H9 (cell line): ENCODE measurements at regions not wholly inside any gene's neighbourhood (a gene's known extent, or its start where the extent isn't known, plus 50 kb on each side); places are given as distances from the start of the nearest gene placed in this dataset.

Experiments used
- DNase-seq: peaks from one replicate; pipeline ENCODE4 v3.0.0-alpha.2; 2017
- H2AFZ ChIP-seq: one replicate; pipeline ENCODE4 v1.6.1; 2013; ENCODE audit warnings: mild to moderate bottlenecking, low read length, control low read depth, moderate library complexity
- H2AK5ac ChIP-seq: 2 replicates; pipeline ENCODE4 v1.6.1; 2013; ENCODE audit warnings: low read length, control low read depth, mixed read lengths; ENCODE audit not compliant: insufficient read length
- H2BK120ac ChIP-seq: one replicate; pipeline ENCODE4 v1.6.1; 2013; ENCODE audit warnings: low read depth, mild to moderate bottlenecking, low read length, control low read depth, inconsistent platforms; ENCODE audit not compliant: poor library complexity, severe bottlenecking
- H2BK12ac ChIP-seq: 2 replicates; pipeline ENCODE4 v1.6.1; 2013; ENCODE audit warnings: low read length, control low read depth, mixed read lengths, low read depth; ENCODE audit not compliant: insufficient read length
- H2BK15ac ChIP-seq: 2 replicates; pipeline ENCODE4 v1.6.1; 2013; ENCODE audit warnings: low read depth, low read length, control low read depth
- H2BK20ac ChIP-seq: one replicate; pipeline ENCODE4 v1.6.1; 2013; ENCODE audit warnings: low read depth, mild to moderate bottlenecking, low read length, control low read depth, inconsistent platforms; ENCODE audit not compliant: poor library complexity, severe bottlenecking
- H2BK5ac ChIP-seq: 2 replicates; pipeline ENCODE4 v1.6.1; 2013; ENCODE audit warnings: low read length, control low read depth, mixed read lengths; ENCODE audit not compliant: insufficient read length
- H3K14ac ChIP-seq: 2 replicates; pipeline ENCODE4 v1.6.1; 2013; ENCODE audit warnings: low read length, control low read depth; ENCODE audit not compliant: insufficient read depth
- H3K18ac ChIP-seq: 2 replicates; pipeline ENCODE4 v1.6.1; 2013; ENCODE audit warnings: low read depth, mild to moderate bottlenecking, mixed read lengths, low read length, control low read depth; ENCODE audit not compliant: insufficient read length
- H3K23ac ChIP-seq: 2 replicates; pipeline ENCODE4 v1.6.1; 2013; ENCODE audit warnings: low read length, control low read depth, mixed read lengths, low read depth; ENCODE audit not compliant: insufficient read length
- H3K23me2 ChIP-seq: 2 replicates; pipeline ENCODE4 v1.6.1; 2013; ENCODE audit warnings: low read depth, mild to moderate bottlenecking, mixed read lengths, low read length, control low read depth; ENCODE audit not compliant: insufficient read length, poor library complexity, severe bottlenecking
- H3K27ac ChIP-seq: 2 replicates; pipeline ENCODE4 v1.5.1; 2013; ENCODE audit warnings: low read length, control low read depth, mixed read lengths, low read depth; ENCODE audit not compliant: insufficient read length
- H3K27me3 ChIP-seq: 2 replicates; pipeline ENCODE4 v1.6.1; 2013; ENCODE audit warnings: low read length, control low read depth, inconsistent platforms; ENCODE audit not compliant: insufficient read depth
- H3K4ac ChIP-seq: 2 replicates; pipeline ENCODE4 v1.6.1; 2013; ENCODE audit warnings: low read depth, mild to moderate bottlenecking, control low read depth, inconsistent platforms, low read length, moderate library complexity
- H3K4me1 ChIP-seq: 2 replicates; pipeline ENCODE4 v1.6.1; 2013; ENCODE audit warnings: low read length, control low read depth, inconsistent platforms; ENCODE audit not compliant: insufficient read depth
- H3K4me2 ChIP-seq: 2 replicates; pipeline ENCODE4 v1.6.1; 2013; ENCODE audit warnings: low read length, control low read depth, mixed read lengths; ENCODE audit not compliant: insufficient read length, insufficient read depth
- H3K56ac ChIP-seq: 2 replicates; pipeline ENCODE4 v1.6.1; 2013; ENCODE audit warnings: low read depth, mild to moderate bottlenecking, mixed read lengths, low read length, control low read depth; ENCODE audit not compliant: insufficient read length
- H3K79me1 ChIP-seq: 2 replicates; pipeline ENCODE4 v1.6.1; 2013; ENCODE audit warnings: low read depth, mild to moderate bottlenecking, moderate library complexity, low read length, control low read depth, inconsistent platforms; ENCODE audit not compliant: insufficient read depth, poor library complexity, severe bottlenecking
- H3K79me2 ChIP-seq: 2 replicates; pipeline ENCODE4 v1.6.1; 2013; ENCODE audit warnings: low read length, control low read depth, inconsistent platforms; ENCODE audit not compliant: insufficient read depth
- H3K9ac ChIP-seq: 2 replicates; pipeline ENCODE4 v1.6.1; 2013; ENCODE audit warnings: low read length, control low read depth, mixed read lengths; ENCODE audit not compliant: insufficient read length; ENCODE audit errors: extremely low read depth
- H3K9me3 ChIP-seq: one replicate; pipeline ENCODE4 v1.6.1; 2013; ENCODE audit warnings: low read depth, low read length, inconsistent platforms; ENCODE audit not compliant: control insufficient read depth
- H3T11ph ChIP-seq: one replicate; pipeline ENCODE4 v1.6.1; 2013; ENCODE audit warnings: mild to moderate bottlenecking, low read length, control low read depth, inconsistent platforms
- H4K20me1 ChIP-seq: one replicate; pipeline ENCODE4 v1.6.1; 2013; ENCODE audit not compliant: control insufficient read depth, insufficient read length, insufficient read depth
- H4K5ac ChIP-seq: 2 replicates; pipeline ENCODE4 v1.6.1; 2013; ENCODE audit warnings: low read depth, mild to moderate bottlenecking, mixed read lengths, low read length, control low read depth; ENCODE audit not compliant: insufficient read length
- H4K8ac ChIP-seq: replicated peaks from 2 replicates; pipeline ENCODE4 v1.6.1; 2013; ENCODE audit warnings: low read length, control low read depth, mixed read lengths, low read depth; ENCODE audit not compliant: insufficient read length
- H4K91ac ChIP-seq: 2 replicates; pipeline ENCODE4 v1.6.1; 2013; ENCODE audit warnings: low read depth, mild to moderate bottlenecking, moderate library complexity, mixed read lengths, low read length, control low read depth; ENCODE audit not compliant: insufficient read length
- H3K27ac Mint-ChIP-seq, 3 experiments: 2 replicates in 2 of 3; 3 replicates in 1 of 3; pipeline ENCODE4 v1.8.0; 2020 to 2021; ENCODE audit warnings: mixed read lengths in 3 of 3, mild to moderate bottlenecking in 1 of 3, moderate library complexity in 1 of 3
- H3K27me3 Mint-ChIP-seq: 2 replicates; pipeline ENCODE4 v1.8.0; 2021; ENCODE audit warnings: low read depth, mild to moderate bottlenecking, moderate library complexity, mixed read lengths
- H3K36me3 Mint-ChIP-seq, 3 experiments: 2 replicates in 2 of 3; 3 replicates in 1 of 3; pipeline ENCODE4 v1.8.0; 2020 to 2021; ENCODE audit warnings: low read depth in 3 of 3, mixed read lengths in 3 of 3; ENCODE audit not compliant: insufficient read depth in 1 of 3
- H3K4me1 Mint-ChIP-seq, 2 experiments: 2 replicates each; pipeline ENCODE4 v1.8.0; 2020; ENCODE audit warnings: mixed read lengths in 2 of 2
- H3K4me3 Mint-ChIP-seq, 2 experiments: 2 replicates in 1 of 2; 3 replicates in 1 of 2; pipeline ENCODE4 v1.8.0; 2020 to 2021; ENCODE audit warnings: mild to moderate bottlenecking in 2 of 2, mixed read lengths in 2 of 2, moderate library complexity in 1 of 2
- H3K9me3 Mint-ChIP-seq, 2 experiments: 2 replicates in 1 of 2; 3 replicates in 1 of 2; pipeline ENCODE4 v1.8.0; 2020; ENCODE audit warnings: mild to moderate bottlenecking in 2 of 2, mixed read lengths in 2 of 2, moderate library complexity in 1 of 2
- WGBS: extraction: QIAGEN DNeasy Blood & Tissue Kit; methylation state at CpG from one replicate; pipeline ENCODE4 v1.1.7; 2013; ENCODE audit warnings: missing lambda C conversion rate, low lambda C conversion rate, mixed read lengths; ENCODE audit not compliant: insufficient read length; ENCODE audit errors: extremely low coverage; 5-methylcytosine and 5-hydroxymethylcytosine counted together
- TF ChIP-seq, protein P1 (sequence below): fragments of 200-600 bp; sonication (generic); conservative IDR thresholded peaks from 3 replicates; pipeline ENCODE4 v1.8.0; 2021; ENCODE audit warnings: antibody characterized with exemption, mild to moderate bottlenecking

DNA sequence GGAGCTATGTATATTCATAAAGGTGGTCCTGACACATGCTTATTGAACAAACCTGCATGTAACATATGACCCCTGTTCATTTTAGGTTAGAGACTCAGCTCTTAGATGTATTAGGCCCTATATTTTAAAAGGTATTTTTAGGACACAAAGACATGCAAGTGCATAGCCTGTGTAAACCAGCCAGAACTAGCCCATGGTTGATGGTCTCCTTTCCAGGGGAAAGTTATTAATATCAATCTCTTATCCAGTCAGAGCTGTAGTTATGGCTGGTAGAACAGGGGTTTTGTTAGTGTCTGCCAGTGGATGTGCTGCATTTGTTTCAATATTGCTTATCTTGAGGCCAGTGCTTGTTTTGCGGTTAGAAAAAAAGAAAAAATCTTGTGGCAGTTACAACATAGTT lies 488.6 kb downstream of the KCTD8 start:
- Histone ChIP-seq H2BK12ac (no peak overlapping the region), H2BK20ac (no peak overlapping the region), H3T11ph (no peak overlapping the region), H3K56ac (no peak overlapping the region), H2BK5ac (no peak overlapping the region), H2BK120ac (no peak overlapping the region), H3K4me2 (no peak overlapping the region), H3K23me2 (no peaks in the 10 kb centered on the region), H2BK15ac (no peak overlapping the region), H3K23ac (no peak overlapping the region), H3K79me2 (no peaks in the 10 kb centered on the region), H3K9me3 (no peaks in the 10 kb centered on the region), H4K5ac (no peak overlapping the region), H3K27ac (no peak overlapping the region), H3K79me1 (no peaks in the 10 kb centered on the region), H2AFZ (no peak overlapping the region), H3K9ac (no peak overlapping the region), H4K8ac (no peak overlapping the region), H3K27me3 (no peaks in the 10 kb centered on the region), H3K4ac (no peak overlapping the region), H3K4me1 (no peaks in the 10 kb centered on the region), H4K91ac (no peak overlapping the region), H3K18ac (no peak overlapping the region), H3K14ac (no peak overlapping the region), H4K20me1 (no peaks in the 10 kb centered on the region), H2AK5ac (no peak overlapping the region)
- Mint-ChIP-seq H3K27me3 (no peaks in the 10 kb centered on the region), H3K4me3 (no peak overlapping the region), H3K4me1 (no peaks in the 10 kb centered on the region), H3K36me3 (no peaks in the 10 kb centered on the region), H3K27ac (no peak overlapping the region), H3K9me3 (no peaks in the 10 kb centered on the region)
- TF ChIP-seq, protein P1, sequence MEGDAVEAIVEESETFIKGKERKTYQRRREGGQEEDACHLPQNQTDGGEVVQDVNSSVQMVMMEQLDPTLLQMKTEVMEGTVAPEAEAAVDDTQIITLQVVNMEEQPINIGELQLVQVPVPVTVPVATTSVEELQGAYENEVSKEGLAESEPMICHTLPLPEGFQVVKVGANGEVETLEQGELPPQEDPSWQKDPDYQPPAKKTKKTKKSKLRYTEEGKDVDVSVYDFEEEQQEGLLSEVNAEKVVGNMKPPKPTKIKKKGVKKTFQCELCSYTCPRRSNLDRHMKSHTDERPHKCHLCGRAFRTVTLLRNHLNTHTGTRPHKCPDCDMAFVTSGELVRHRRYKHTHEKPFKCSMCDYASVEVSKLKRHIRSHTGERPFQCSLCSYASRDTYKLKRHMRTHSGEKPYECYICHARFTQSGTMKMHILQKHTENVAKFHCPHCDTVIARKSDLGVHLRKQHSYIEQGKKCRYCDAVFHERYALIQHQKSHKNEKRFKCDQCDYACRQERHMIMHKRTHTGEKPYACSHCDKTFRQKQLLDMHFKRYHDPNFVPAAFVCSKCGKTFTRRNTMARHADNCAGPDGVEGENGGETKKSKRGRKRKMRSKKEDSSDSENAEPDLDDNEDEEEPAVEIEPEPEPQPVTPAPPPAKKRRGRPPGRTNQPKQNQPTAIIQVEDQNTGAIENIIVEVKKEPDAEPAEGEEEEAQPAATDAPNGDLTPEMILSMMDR: no peak
- no CpG with 5 or more reads among the region's 1 CpG for WGBS
- no peak for DNase-seq
